ENCODE measurements at regions not wholly inside any gene's neighbourhood (a gene's known extent, or its start where the extent isn't known, plus 50 kb on each side); places are given as distances from the start of the nearest gene placed in this dataset.
A peak's percentile ranks its signal among the peaks of the same experiment; 100 is the strongest.

DNA sequence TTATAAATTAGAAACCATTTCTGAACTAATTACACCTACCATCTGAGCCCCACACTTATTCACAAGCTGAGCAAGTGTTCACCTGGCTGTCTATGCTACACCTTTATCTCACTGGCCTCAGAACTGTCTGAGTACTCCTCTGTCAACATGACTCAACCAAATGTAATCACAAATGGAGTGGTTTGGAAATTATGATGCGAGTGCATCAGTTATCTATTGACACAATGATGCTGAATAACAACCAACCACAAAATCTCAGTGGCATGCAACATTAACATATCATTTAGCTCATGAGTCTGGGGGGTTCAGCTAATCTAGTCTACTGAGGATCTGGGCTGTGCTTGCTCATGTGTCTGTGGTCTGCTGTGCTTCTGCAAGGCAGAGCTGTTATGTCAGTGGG is 184.2 kb upstream of the NXPH2 start:
- Histone ChIP-seq H2BK5ac (ENCODE audit: low read length) (no peak overlapping the region), H3K79me1 (ENCODE audit: low read length) (no peaks in the 10 kb centered on the region), H2BK120ac (ENCODE audit: low read depth, low read length) (no peak overlapping the region), H2AK5ac (ENCODE audit: low read length) (no peak overlapping the region), H3K36me3 (ENCODE audit: control insufficient read depth, insufficient read depth, low read length) (no peaks in the 10 kb centered on the region), H2BK15ac (replicated peaks; ENCODE audit: low read depth) (no peak overlapping the region), H3K4me2 (ENCODE audit: low read length) (no peak overlapping the region), H3K27ac (ENCODE audit: low read depth, low read length) (no peak overlapping the region), H3K18ac (ENCODE audit: low read length) (no peak overlapping the region), H3K23ac (ENCODE audit: low read length) (no peak overlapping the region), H3K4ac (ENCODE audit: low read depth, low read length) (no peak overlapping the region), H3K9ac (ENCODE audit: low read length) (no peak overlapping the region), H3K56ac (ENCODE audit: low read length) (no peak overlapping the region), H4K8ac (ENCODE audit: low read depth, low read length) (no peak overlapping the region), H3K4me3 (ENCODE audit: low read length) (no peak overlapping the region), H3K79me2 (ENCODE audit: control insufficient read depth, insufficient read depth, low read length) (no peaks in the 10 kb centered on the region), H3K4me1 (ENCODE audit: control insufficient read depth, low read depth, low read length) (peaks cover 1% of the 10 kb centered on the region), H4K5ac (ENCODE audit: low read length) (no peak overlapping the region), H3K27me3 (ENCODE audit: insufficient read depth, low read length, poor library complexity) (no peaks in the 10 kb centered on the region)
- DNase-seq = no peak
- no CpG with 5 or more reads among the region's 1 CpG for WGBS (ENCODE audit: extremely low coverage, insufficient coverage, low lambda C conversion rate)

DNA sequence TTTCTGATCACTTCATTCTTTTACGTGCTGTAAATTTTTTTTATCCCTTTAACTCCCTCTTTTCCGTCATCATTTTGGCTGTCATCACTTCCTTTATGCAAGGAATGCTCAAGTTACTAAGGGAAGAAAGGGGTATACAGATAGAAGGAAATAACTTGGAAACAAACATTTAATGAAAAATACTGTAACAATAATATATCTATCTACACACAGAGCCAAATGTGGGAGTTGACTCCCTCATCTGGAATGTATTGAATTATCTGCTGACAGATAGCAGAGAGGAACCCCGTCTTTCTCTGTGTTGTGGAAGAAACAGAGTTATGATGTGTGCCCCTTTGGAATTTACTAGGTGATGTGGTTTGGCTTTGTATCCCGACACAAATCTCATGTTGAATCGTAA is 182.5 kb upstream of the NXPH2 start:
- Histone ChIP-seq H4K8ac (ENCODE audit: low read depth, low read length) (no peak overlapping the region), H3K56ac (ENCODE audit: low read length) (no peak overlapping the region), H3K9ac (ENCODE audit: low read length) (no peak overlapping the region), H3K27me3 (ENCODE audit: insufficient read depth, low read length, poor library complexity) (no peaks in the 10 kb centered on the region), H2BK5ac (ENCODE audit: low read length) (no peak overlapping the region), H3K79me2 (ENCODE audit: control insufficient read depth, insufficient read depth, low read length) (no peaks in the 10 kb centered on the region), H2BK15ac (replicated peaks; ENCODE audit: low read depth) (no peak overlapping the region), H3K4ac (ENCODE audit: low read depth, low read length) (no peak overlapping the region), H4K5ac (ENCODE audit: low read length) (no peak overlapping the region), H3K23ac (ENCODE audit: low read length) (no peak overlapping the region), H3K4me2 (ENCODE audit: low read length) (no peak overlapping the region), H3K79me1 (ENCODE audit: low read length) (no peaks in the 10 kb centered on the region), H3K27ac (ENCODE audit: low read depth, low read length) (no peak overlapping the region), H2AK5ac (ENCODE audit: low read length) (no peak overlapping the region), H3K18ac (ENCODE audit: low read length) (no peak overlapping the region), H3K36me3 (ENCODE audit: control insufficient read depth, insufficient read depth, low read length) (no peaks in the 10 kb centered on the region), H3K4me3 (ENCODE audit: low read length) (no peak overlapping the region), H2BK120ac (ENCODE audit: low read depth, low read length) (no peak overlapping the region), H3K4me1 (ENCODE audit: control insufficient read depth, low read depth, low read length) (peaks cover 1% of the 10 kb centered on the region)
- WGBS (ENCODE audit: extremely low coverage, insufficient coverage, low lambda C conversion rate) = no CpG with 5 or more reads among the region's 5 CpGs
- DNase-seq = no peak

GRCh38 chr2:138960191-138960590 is 180.0 kb upstream of the NXPH2 start:
- H4K5ac ChIP-seq (ENCODE audit: low read length) = no peak overlapping the region
- H3K9ac ChIP-seq (ENCODE audit: low read length) = no peak overlapping the region
- H3K56ac ChIP-seq (ENCODE audit: low read length) = no peak overlapping the region
- H2BK5ac ChIP-seq (ENCODE audit: low read length) = no peak overlapping the region
- H3K4ac ChIP-seq (ENCODE audit: low read depth, low read length) = no peak overlapping the region
- no peak overlapping the region for H3K4me3 ChIP-seq (ENCODE audit: low read length)
- H3K27ac ChIP-seq (ENCODE audit: low read depth, low read length) = no peak overlapping the region
- no peak overlapping the region for H2AK5ac ChIP-seq (ENCODE audit: low read length)
- no peak overlapping the region for H3K18ac ChIP-seq (ENCODE audit: low read length)
- H3K27me3 ChIP-seq (ENCODE audit: insufficient read depth, low read length, poor library complexity) = no peaks in the 10 kb centered on the region
- H3K36me3 ChIP-seq (ENCODE audit: control insufficient read depth, insufficient read depth, low read length) = no peaks in the 10 kb centered on the region
- peak; percentile 45 for DNase-seq
- H3K79me2 ChIP-seq (ENCODE audit: control insufficient read depth, insufficient read depth, low read length) = no peaks in the 10 kb centered on the region
- WGBS (ENCODE audit: extremely low coverage, insufficient coverage, low lambda C conversion rate) = no CpG with 5 or more reads among the region's 4 CpGs
- H3K23ac ChIP-seq (ENCODE audit: low read length) = no peak overlapping the region
- no peak overlapping the region for H4K8ac ChIP-seq (ENCODE audit: low read depth, low read length)
- H3K4me1 ChIP-seq (ENCODE audit: control insufficient read depth, low read depth, low read length) = peaks cover 1% of the 10 kb centered on the region
- H2BK120ac ChIP-seq (ENCODE audit: low read depth, low read length) = no peak overlapping the region
- H3K79me1 ChIP-seq (ENCODE audit: low read length) = no peaks in the 10 kb centered on the region
- no peak overlapping the region for H2BK15ac ChIP-seq (replicated peaks; ENCODE audit: low read depth)
- H3K4me2 ChIP-seq (ENCODE audit: low read length) = no peak overlapping the region

GRCh38 chr2:138959031-138959430 is 178.8 kb upstream of the NXPH2 start:
- no peak overlapping the region for H2BK120ac ChIP-seq (ENCODE audit: low read depth, low read length)
- no peak overlapping the region for H3K27ac ChIP-seq (ENCODE audit: low read depth, low read length)
- no peak overlapping the region for H3K4me2 ChIP-seq (ENCODE audit: low read length)

DNA sequence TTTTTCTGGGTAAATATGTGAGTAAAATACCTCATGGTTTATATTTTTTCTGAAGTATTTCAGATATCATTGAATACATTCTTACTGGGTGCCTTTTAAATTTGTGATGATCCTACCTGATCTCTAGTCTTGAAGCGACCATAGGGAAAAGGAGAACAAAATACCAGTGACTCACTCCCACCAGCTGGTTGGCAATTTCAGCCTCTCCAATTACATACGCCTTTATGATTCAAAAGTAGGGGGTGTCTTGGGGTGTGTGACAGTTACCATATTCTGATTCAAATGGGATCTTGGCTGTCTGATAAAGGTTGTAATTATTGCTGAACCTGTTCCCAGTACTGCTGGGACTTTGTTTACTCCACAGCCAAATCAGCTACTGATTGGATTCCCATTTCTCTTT is 175.9 kb upstream of the NXPH2 start:
- Histone ChIP-seq H3K56ac (ENCODE audit: low read length) (no peak overlapping the region), H3K4me3 (ENCODE audit: low read length) (no peak overlapping the region), H4K8ac (ENCODE audit: low read depth, low read length) (no peak overlapping the region), H3K23ac (ENCODE audit: low read length) (no peak overlapping the region), H3K36me3 (ENCODE audit: control insufficient read depth, insufficient read depth, low read length) (no peaks in the 10 kb centered on the region), H2BK5ac (ENCODE audit: low read length) (no peak overlapping the region), H3K18ac (ENCODE audit: low read length) (no peak overlapping the region), H3K79me1 (ENCODE audit: low read length) (no peaks in the 10 kb centered on the region), H3K4me1 (ENCODE audit: control insufficient read depth, low read depth, low read length) (peaks cover 1% of the 10 kb centered on the region), H3K27ac (ENCODE audit: low read depth, low read length) (no peak overlapping the region), H3K9ac (ENCODE audit: low read length) (no peak overlapping the region), H3K79me2 (ENCODE audit: control insufficient read depth, insufficient read depth, low read length) (no peaks in the 10 kb centered on the region), H3K4me2 (ENCODE audit: low read length) (no peak overlapping the region), H2BK15ac (replicated peaks; ENCODE audit: low read depth) (no peak overlapping the region), H4K5ac (ENCODE audit: low read length) (no peak overlapping the region), H2BK120ac (ENCODE audit: low read depth, low read length) (no peak overlapping the region), H3K4ac (ENCODE audit: low read depth, low read length) (no peak overlapping the region), H3K27me3 (ENCODE audit: insufficient read depth, low read length, poor library complexity) (no peaks in the 10 kb centered on the region), H2AK5ac (ENCODE audit: low read length) (no peak overlapping the region)
- no CpG with 5 or more reads among the region's 2 CpGs for WGBS (ENCODE audit: extremely low coverage, insufficient coverage, low lambda C conversion rate)
- DNase-seq = no peak

More at GRCh38 chr2:138959031-138959430, 178.8 kb upstream of the NXPH2 start:
- H3K4ac ChIP-seq (ENCODE audit: low read depth, low read length) = no peak overlapping the region
- WGBS (ENCODE audit: extremely low coverage, insufficient coverage, low lambda C conversion rate) = no CpG with 5 or more reads among the region's 2 CpGs
- H2BK15ac ChIP-seq (replicated peaks; ENCODE audit: low read depth) = no peak overlapping the region
- no peak overlapping the region for H4K8ac ChIP-seq (ENCODE audit: low read depth, low read length)
- H2AK5ac ChIP-seq (ENCODE audit: low read length) = no peak overlapping the region
- no peak overlapping the region for H3K56ac ChIP-seq (ENCODE audit: low read length)
- no peak overlapping the region for H3K9ac ChIP-seq (ENCODE audit: low read length)
- no peak overlapping the region for H3K18ac ChIP-seq (ENCODE audit: low read length)
- no peaks in the 10 kb centered on the region for H3K36me3 ChIP-seq (ENCODE audit: control insufficient read depth, insufficient read depth, low read length)
- no peak overlapping the region for H2BK5ac ChIP-seq (ENCODE audit: low read length)
- H3K27me3 ChIP-seq (ENCODE audit: insufficient read depth, low read length, poor library complexity) = no peaks in the 10 kb centered on the region
- no peaks in the 10 kb centered on the region for H3K79me2 ChIP-seq (ENCODE audit: control insufficient read depth, insufficient read depth, low read length)
- H3K79me1 ChIP-seq (ENCODE audit: low read length) = no peaks in the 10 kb centered on the region
- no peak overlapping the region for H4K5ac ChIP-seq (ENCODE audit: low read length)
- H3K4me1 ChIP-seq (ENCODE audit: control insufficient read depth, low read depth, low read length) = peaks cover 1% of the 10 kb centered on the region
- H3K4me3 ChIP-seq (ENCODE audit: low read length) = no peak overlapping the region
- no peak overlapping the region for H3K23ac ChIP-seq (ENCODE audit: low read length)
- DNase-seq = no peak

GRCh38 chr2:138950486-138950885 is 170.3 kb upstream of the NXPH2 start:
- H3K4me1 ChIP-seq (ENCODE audit: control insufficient read depth, low read depth, low read length) = peaks cover 4% of the 10 kb centered on the region
- no peak overlapping the region for H4K8ac ChIP-seq (ENCODE audit: low read depth, low read length)
- no peaks in the 10 kb centered on the region for H3K79me2 ChIP-seq (ENCODE audit: control insufficient read depth, insufficient read depth, low read length)
- no peak overlapping the region for H3K9ac ChIP-seq (ENCODE audit: low read length)
- no peak overlapping the region for H3K18ac ChIP-seq (ENCODE audit: low read length)
- WGBS (ENCODE audit: extremely low coverage, insufficient coverage, low lambda C conversion rate) = 100% methylated on average over 1 of the region's 2 CpGs
- no peaks in the 10 kb centered on the region for H3K36me3 ChIP-seq (ENCODE audit: control insufficient read depth, insufficient read depth, low read length)
- H2BK120ac ChIP-seq (ENCODE audit: low read depth, low read length) = no peak overlapping the region
- H3K27me3 ChIP-seq (ENCODE audit: insufficient read depth, low read length, poor library complexity) = no peaks in the 10 kb centered on the region
- H2BK5ac ChIP-seq (ENCODE audit: low read length) = no peak overlapping the region
- H3K4ac ChIP-seq (ENCODE audit: low read depth, low read length) = no peak overlapping the region
- DNase-seq = no peak
- H4K5ac ChIP-seq (ENCODE audit: low read length) = no peak overlapping the region
- H3K4me2 ChIP-seq (ENCODE audit: low read length) = no peak overlapping the region
- H2AK5ac ChIP-seq (ENCODE audit: low read length) = no peak overlapping the region
- H3K79me1 ChIP-seq (ENCODE audit: low read length) = no peaks in the 10 kb centered on the region
- no peak overlapping the region for H3K27ac ChIP-seq (ENCODE audit: low read depth, low read length)
- H3K56ac ChIP-seq (ENCODE audit: low read length) = no peak overlapping the region
- no peak overlapping the region for H3K4me3 ChIP-seq (ENCODE audit: low read length)
- no peak overlapping the region for H2BK15ac ChIP-seq (replicated peaks; ENCODE audit: low read depth)
- H3K23ac ChIP-seq (ENCODE audit: low read length) = no peak overlapping the region
